ENCODE measurements at regions not wholly inside any gene's neighbourhood (a gene's known extent, or its start where the extent isn't known, plus 50 kb on each side); places are given as distances from the start of the nearest gene placed in this dataset.

GRCh38 chr10:123391275-123392028 is 237.2 kb downstream of the BUB3 start:
- CTCF ChIA-PET: interaction anchor here (0.9 kb wide), 1 partner anchor 11 kb away, joined by 3 read pairs; no protein-coding TSS in a partner anchor
- Histone ChIP-seq H3K9me3 (ENCODE audit: control insufficient read depth, insufficient read depth, low read depth, low read length) (no peaks in the 10 kb centered on the region), H3K4me1 (ENCODE audit: control insufficient read depth, insufficient read depth, low read length) (no peaks in the 10 kb centered on the region), H3K36me3 (ENCODE audit: control insufficient read depth in 2 of 2, insufficient read depth in 1 of 2, low read length in 2 of 2) (no peaks in the 10 kb centered on the region), H3K4me3 (ENCODE audit: low read depth, low read length) (no peak overlapping the region), H3K27ac (ENCODE audit: extremely low read depth, low read depth, low read length) (no peak overlapping the region)
- TF ChIP-seq AEBP2 (tag by site-specific recombination; IDR thresholded peaks at IDR 0.05; ENCODE audit: borderline replicate concordance) (no peak), ZNF311 (tag by site-specific recombination; IDR thresholded peaks at IDR 0.05; ENCODE audit: borderline replicate concordance) (no peak), ZNF155 (tag by site-specific recombination; IDR thresholded peaks at IDR 0.05) (no peak), ZBTB21 (tag by site-specific recombination; IDR thresholded peaks at IDR 0.05) (no peak), ZNF341 (tag by site-specific recombination; IDR thresholded peaks at IDR 0.05; ENCODE audit: low read depth) (peak; percentile 11; the same call in 1 of the 2 replicates), YY2 (tag by site-specific recombination; IDR thresholded peaks at IDR 0.05) (no peak)
- POLR2A ChIA-PET: no interaction called here

DNA sequence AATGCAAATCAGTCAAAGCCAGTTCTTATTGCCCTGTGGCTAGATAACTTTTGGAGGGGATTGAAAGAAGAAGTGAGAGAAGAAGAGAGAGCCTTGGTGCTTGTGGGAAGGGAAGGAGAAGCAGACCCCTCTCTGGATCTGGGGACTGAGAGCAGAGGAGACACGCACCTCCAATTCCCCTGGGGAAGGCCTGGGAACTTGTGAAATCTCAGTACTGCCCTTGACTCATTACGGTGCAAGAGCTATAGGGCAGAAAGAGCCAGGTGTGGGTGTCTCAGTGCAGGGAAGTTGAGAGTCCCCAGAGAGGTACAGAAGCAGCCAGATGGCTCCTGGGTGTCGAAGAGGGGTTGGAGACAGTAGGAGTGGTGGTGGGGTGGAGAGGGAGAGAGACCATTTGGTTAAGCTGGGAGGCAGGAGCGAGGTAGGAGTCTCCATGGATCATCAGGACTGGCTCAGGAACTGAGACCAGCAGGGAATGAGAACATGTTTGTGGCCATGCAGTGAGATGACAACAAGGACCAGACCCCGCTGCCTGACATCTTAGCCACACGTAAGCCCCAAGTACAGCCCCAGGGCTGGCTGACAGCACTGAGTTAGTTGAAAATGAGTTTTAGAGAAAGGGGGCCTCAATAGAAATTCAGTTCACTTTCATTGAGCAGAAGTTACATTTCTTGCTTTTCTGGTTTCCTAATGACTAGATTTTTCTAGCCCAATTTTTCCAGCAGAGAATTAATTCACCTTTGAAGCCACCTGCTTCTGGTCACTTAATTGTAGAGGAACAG is 238.2 kb downstream of the BUB3 start:
- CTCF ChIA-PET: interaction anchor here (0.6 to 0.9 kb wide), 2 partner anchors 11 to 190 kb away, joined by 3 read pairs; no protein-coding TSS in a partner anchor
- Histone ChIP-seq H3K4me1 (ENCODE audit: control insufficient read depth, insufficient read depth, low read length) (no peaks in the 10 kb centered on the region), H3K36me3 (ENCODE audit: control insufficient read depth in 2 of 2, insufficient read depth in 1 of 2, low read length in 2 of 2) (no peaks in the 10 kb centered on the region), H3K9me3 (ENCODE audit: control insufficient read depth, insufficient read depth, low read depth, low read length) (no peaks in the 10 kb centered on the region), H3K4me3 (ENCODE audit: low read depth, low read length) (no peak overlapping the region), H3K27ac (ENCODE audit: extremely low read depth, low read depth, low read length) (no peak overlapping the region)
- POLR2A ChIA-PET: no interaction called here
- TF ChIP-seq OSR2 (tag by site-specific recombination; IDR thresholded peaks at IDR 0.05) (no peak), TRIM28 (IDR thresholded peaks at IDR 0.05; ENCODE audit: borderline replicate concordance, low read length) (no peak), ZNF518A (tag by site-specific recombination; conservative IDR thresholded peaks at IDR 0.05; ENCODE audit: low read depth) (no peak)

GRCh38 chr10:123393170-123393569 is 239.0 kb downstream of the BUB3 start:
- no peak for TF ChIP-seq ZNF777 (tag by site-specific recombination; IDR thresholded peaks at IDR 0.05; ENCODE audit: borderline replicate concordance)
- no peak for TF ChIP-seq ZNF10 (tag by site-specific recombination; IDR thresholded peaks at IDR 0.05)
- TF ChIP-seq, protein P1, sequence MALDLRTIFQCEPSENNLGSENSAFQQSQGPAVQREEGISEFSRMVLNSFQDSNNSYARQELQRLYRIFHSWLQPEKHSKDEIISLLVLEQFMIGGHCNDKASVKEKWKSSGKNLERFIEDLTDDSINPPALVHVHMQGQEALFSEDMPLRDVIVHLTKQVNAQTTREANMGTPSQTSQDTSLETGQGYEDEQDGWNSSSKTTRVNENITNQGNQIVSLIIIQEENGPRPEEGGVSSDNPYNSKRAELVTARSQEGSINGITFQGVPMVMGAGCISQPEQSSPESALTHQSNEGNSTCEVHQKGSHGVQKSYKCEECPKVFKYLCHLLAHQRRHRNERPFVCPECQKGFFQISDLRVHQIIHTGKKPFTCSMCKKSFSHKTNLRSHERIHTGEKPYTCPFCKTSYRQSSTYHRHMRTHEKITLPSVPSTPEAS (tag by site-specific recombination; IDR thresholded peaks at IDR 0.05): no peak
- TF ChIP-seq, protein P2, sequence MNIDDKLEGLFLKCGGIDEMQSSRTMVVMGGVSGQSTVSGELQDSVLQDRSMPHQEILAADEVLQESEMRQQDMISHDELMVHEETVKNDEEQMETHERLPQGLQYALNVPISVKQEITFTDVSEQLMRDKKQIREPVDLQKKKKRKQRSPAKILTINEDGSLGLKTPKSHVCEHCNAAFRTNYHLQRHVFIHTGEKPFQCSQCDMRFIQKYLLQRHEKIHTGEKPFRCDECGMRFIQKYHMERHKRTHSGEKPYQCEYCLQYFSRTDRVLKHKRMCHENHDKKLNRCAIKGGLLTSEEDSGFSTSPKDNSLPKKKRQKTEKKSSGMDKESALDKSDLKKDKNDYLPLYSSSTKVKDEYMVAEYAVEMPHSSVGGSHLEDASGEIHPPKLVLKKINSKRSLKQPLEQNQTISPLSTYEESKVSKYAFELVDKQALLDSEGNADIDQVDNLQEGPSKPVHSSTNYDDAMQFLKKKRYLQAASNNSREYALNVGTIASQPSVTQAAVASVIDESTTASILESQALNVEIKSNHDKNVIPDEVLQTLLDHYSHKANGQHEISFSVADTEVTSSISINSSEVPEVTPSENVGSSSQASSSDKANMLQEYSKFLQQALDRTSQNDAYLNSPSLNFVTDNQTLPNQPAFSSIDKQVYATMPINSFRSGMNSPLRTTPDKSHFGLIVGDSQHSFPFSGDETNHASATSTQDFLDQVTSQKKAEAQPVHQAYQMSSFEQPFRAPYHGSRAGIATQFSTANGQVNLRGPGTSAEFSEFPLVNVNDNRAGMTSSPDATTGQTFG (tag by site-specific recombination; IDR thresholded peaks at IDR 0.05; ENCODE audit: borderline replicate concordance): no peak
- no peak for TF ChIP-seq RBAK (tag by site-specific recombination; IDR thresholded peaks at IDR 0.05)
- no peak for TF ChIP-seq ZNF664 (tag by site-specific recombination; IDR thresholded peaks at IDR 0.05)
- TF ChIP-seq ZNF701 (tag by site-specific recombination; IDR thresholded peaks at IDR 0.05): no peak
- no peak for TF ChIP-seq ZNF157 (tag by site-specific recombination; IDR thresholded peaks at IDR 0.05)
- no peak for TF ChIP-seq ZNF302 (tag by site-specific recombination; IDR thresholded peaks at IDR 0.05; ENCODE audit: low read depth)
- no peak for TF ChIP-seq BCL11B (tag by site-specific recombination; IDR thresholded peaks at IDR 0.05; ENCODE audit: low read depth)
- ChIA-PET CTCF (no interaction called here), POLR2A (no interaction called here)
- no peaks in the 10 kb centered on the region for H3K36me3 ChIP-seq (ENCODE audit: control insufficient read depth in 2 of 2, insufficient read depth in 1 of 2, low read length in 2 of 2)
- H3K4me3 ChIP-seq (ENCODE audit: low read depth, low read length): no peak overlapping the region
- no peak overlapping the region for H3K27ac ChIP-seq (ENCODE audit: extremely low read depth, low read depth, low read length)
- no peaks in the 10 kb centered on the region for H3K9me3 ChIP-seq (ENCODE audit: control insufficient read depth, insufficient read depth, low read depth, low read length)
- no peaks in the 10 kb centered on the region for H3K4me1 ChIP-seq (ENCODE audit: control insufficient read depth, insufficient read depth, low read length)

Measured in HEK293 (cell line).